PC-3 (cell line): ENCODE measurements at regions not wholly inside any gene's neighbourhood (a gene's known extent, or its start where the extent isn't known, plus 50 kb on each side); places are given as distances from the start of the nearest gene placed in this dataset.

Experiments used
- ATAC-seq: fragments of 200-7000 bp; cut with Tn5 transposase; 2 replicates; pipeline ENCODE4 v1.9.1; 2020; ENCODE audit warnings: mild to moderate bottlenecking, moderate library complexity
- BruUV-seq: library from RNA; stranded (reverse); fragments of 400-500 nt; replicated peaks from 2 replicates; lab custom pipeline; 2021; lab: Mats Ljungman, UMichigan
- CTCF ChIA-PET: fragments of 300-600 bp; sonication (Branson Sonifier 250); formaldehyde crosslinking; loops from one replicate; lab custom pipeline; 2022; ENCODE audit warnings: antibody characterized with exemption; lab: Charles Lee
- POLR2A ChIA-PET: fragments of 300-600 bp; sonication (Branson Sonifier 250); formaldehyde crosslinking; loops from one replicate; lab custom pipeline; 2022; ENCODE audit warnings: antibody characterized with exemption; ENCODE audit not compliant: unreplicated experiment; lab: Charles Lee
- DNase-seq: peaks from one replicate; pipeline ENCODE4 v3.0.0-alpha.2; 2015
- H2AFZ ChIP-seq: fragments of 300-600 bp; sonication (generic); 2 replicates; pipeline ENCODE4 v1.6.0; 2016; ENCODE audit warnings: antibody characterized with exemption, low read length
- H3F3A ChIP-seq: fragments of 300-600 bp; sonication (generic); one replicate; pipeline ENCODE4 v1.6.0; 2017; ENCODE audit warnings: antibody characterized with exemption, low read length, control low read depth, mild to moderate bottlenecking; ENCODE audit not compliant: unreplicated experiment
- H3K27ac ChIP-seq: fragments of 300-600 bp; sonication (generic); 2 replicates; pipeline ENCODE4 v1.5.1; 2016; ENCODE audit warnings: mild to moderate bottlenecking, low read length
- H3K27me3 ChIP-seq: fragments of 300-600 bp; sonication (generic); 2 replicates; pipeline ENCODE4 v1.6.1; 2016; ENCODE audit warnings: low read length, mixed read lengths
- H3K36me3 ChIP-seq: fragments of 300-600 bp; sonication (generic); 2 replicates; pipeline ENCODE4 v1.6.1; 2016; ENCODE audit warnings: low read depth, mixed run types, low read length, mixed read lengths
- H3K4me1 ChIP-seq: fragments of 300-600 bp; sonication (generic); 2 replicates; pipeline ENCODE4 v1.5.1; 2016; ENCODE audit warnings: low read length; ENCODE audit not compliant: insufficient read depth
- H3K4me2 ChIP-seq: fragments of 300-600 bp; sonication (generic); 2 replicates; pipeline ENCODE4 v1.6.0; 2016; ENCODE audit warnings: low read length
- H3K4me3 ChIP-seq: fragments of 300-600 bp; sonication (generic); 2 replicates; pipeline ENCODE4 v1.5.1; 2016; ENCODE audit warnings: mild to moderate bottlenecking, low read length, mixed read lengths
- H3K79me2 ChIP-seq: fragments of 300-600 bp; sonication (generic); 2 replicates; pipeline ENCODE4 v1.6.1; 2017; ENCODE audit warnings: low read length, mixed read lengths
- H3K9ac ChIP-seq: fragments of 300-600 bp; sonication (generic); 2 replicates; pipeline ENCODE4 v1.6.0; 2016; ENCODE audit warnings: mild to moderate bottlenecking, low read length
- H3K9me2 ChIP-seq: fragments of 300-600 bp; sonication (generic); replicated peaks from 2 replicates; pipeline ENCODE4 v1.6.1; 2016; ENCODE audit warnings: mixed run types, low read length, mixed read lengths
- H3K9me3 ChIP-seq: fragments of 300-600 bp; sonication (generic); 2 replicates; pipeline ENCODE4 v1.6.1; 2016; ENCODE audit warnings: low read length, mixed read lengths
- H4K20me1 ChIP-seq: fragments of 300-600 bp; sonication (generic); 2 replicates; pipeline ENCODE4 v1.6.1; 2016; ENCODE audit warnings: low read length, mixed read lengths
- CTCF ChIP-seq: fragments of 300-600 bp; sonication (generic); conservative IDR thresholded peaks from 2 replicates; pipeline ENCODE4 v1.5.1; 2017; ENCODE audit warnings: antibody characterized with exemption, low read depth, mild to moderate bottlenecking, low read length
- EZH2 ChIP-seq: fragments of 300-600 bp; sonication (generic); IDR thresholded peaks from one replicate; pipeline ENCODE4 v1.6.1; 2017; ENCODE audit warnings: antibody characterized with exemption, mild to moderate bottlenecking, low read length; ENCODE audit not compliant: unreplicated experiment
- EZH2phosphoT487 ChIP-seq: fragments of 300-600 bp; sonication (generic); IDR thresholded peaks from 2 replicates; pipeline ENCODE4 v1.6.1; 2018; ENCODE audit warnings: mild to moderate bottlenecking, antibody characterized with exemption, low read length, borderline replicate concordance
- intact Hi-C: fragments of 100-400 bp; cut with micrococcal nuclease; formaldehyde crosslinking; loops from 2 replicates; pipeline ENCODE4 v1.9.0; 2023

- Histone ChIP-seq H4K20me1 (no peaks in the 10 kb centered on the region), H3K4me3 (no peak overlapping the region), H3K9me2 (no peaks in the 10 kb centered on the region), H3K4me2 (no peak overlapping the region), H3F3A (no peaks in the 10 kb centered on the region), H2AFZ (no peak overlapping the region), H3K27me3 (no peaks in the 10 kb centered on the region), H3K79me2 (no peaks in the 10 kb centered on the region), H3K36me3 (no peaks in the 10 kb centered on the region), H3K9me3 (peaks cover 10% of the 10 kb centered on the region; the same call in 1 of the 2 replicates), H3K9ac (no peak overlapping the region), H3K4me1 (no peaks in the 10 kb centered on the region), H3K27ac (no peak overlapping the region)
- POLR2A ChIA-PET = no interaction called here
- intact Hi-C loops = no loop called here
- no TSS peak for BruUV-seq
- DNase-seq = no peak
- peak; percentile 45 for ATAC-seq
- TF ChIP-seq EZH2phosphoT487 (no peak), CTCF (no peak), EZH2 (no peak)
- CTCF ChIA-PET = no interaction called here
These were observed 97.2 kb upstream of the ARHGEF7 start for GRCh38 chr13:111017755-111018459.

GRCh38 chr13:111013196-111013595, 98.3 kb upstream of the ANKRD10 start:
- Histone ChIP-seq H2AFZ (no peak overlapping the region), H3K27me3 (no peaks in the 10 kb centered on the region), H3K4me3 (no peak overlapping the region), H3K36me3 (no peaks in the 10 kb centered on the region), H4K20me1 (no peaks in the 10 kb centered on the region), H3K4me1 (no peaks in the 10 kb centered on the region), H3K9me2 (no peaks in the 10 kb centered on the region), H3F3A (no peaks in the 10 kb centered on the region), H3K4me2 (no peak overlapping the region), H3K9me3 (no peaks in the 10 kb centered on the region), H3K9ac (no peak overlapping the region), H3K79me2 (no peaks in the 10 kb centered on the region), H3K27ac (no peak overlapping the region)
- intact Hi-C loops = no loop called here
- DNase-seq = no peak
- no peak for ATAC-seq
- BruUV-seq = no TSS peak
- ChIA-PET POLR2A (no interaction called here), CTCF (no interaction called here)
- TF ChIP-seq EZH2phosphoT487 (no peak), CTCF (no peak), EZH2 (no peak)

GRCh38 chr13:111011899-111012298, 97.0 kb upstream of the ANKRD10 start:
- no peaks in the 10 kb centered on the region for H3K9me2 ChIP-seq
- H3K9me3 ChIP-seq = no peaks in the 10 kb centered on the region
- ChIA-PET POLR2A (no interaction called here), CTCF (no interaction called here)
- no peaks in the 10 kb centered on the region for H3K36me3 ChIP-seq
- H3K9ac ChIP-seq = no peak overlapping the region
- DNase-seq (no peak), ATAC-seq (0 out of 2 replicates have a peak, but pooled peaks have one; percentile 31)
- no peak overlapping the region for H3K27ac ChIP-seq
- no peaks in the 10 kb centered on the region; the same call in 1 of the 2 replicates for H3K4me1 ChIP-seq
- BruUV-seq = no TSS peak
- H3K79me2 ChIP-seq = no peaks in the 10 kb centered on the region
- H4K20me1 ChIP-seq = no peaks in the 10 kb centered on the region
- no peak overlapping the region for H3K4me2 ChIP-seq
- H3F3A ChIP-seq = no peaks in the 10 kb centered on the region
- H3K4me3 ChIP-seq = no peak overlapping the region
- intact Hi-C loops = no loop called here
- TF ChIP-seq EZH2 = no peak
- TF ChIP-seq CTCF = no peak
- TF ChIP-seq EZH2phosphoT487 = no peak
- H2AFZ ChIP-seq = no peak overlapping the region
- H3K27me3 ChIP-seq = no peaks in the 10 kb centered on the region
